Left ventricle myocardium inferior (tissue), 1 donor: ENCODE measurements at regions not wholly inside any gene's neighbourhood (a gene's known extent, or its start where the extent isn't known, plus 50 kb on each side); places are given as distances from the start of the nearest gene placed in this dataset.

Source experiments
- DNase-seq: peaks from one replicate; pipeline ENCODE4 v3.0.0-alpha.2; 2020
- H3K27ac ChIP-seq: fragments of 200-600 bp; replicated peaks from 2 replicates; pipeline ENCODE4 v1.8.0; 2021
- H3K27me3 ChIP-seq: fragments of 200-600 bp; 2 replicates; pipeline ENCODE4 v1.8.0; 2021; ENCODE audit warnings: low read depth
- H3K36me3 ChIP-seq: fragments of 200-600 bp; 2 replicates; pipeline ENCODE4 v1.8.0; 2021
- H3K4me1 ChIP-seq: fragments of 200-600 bp; 2 replicates; pipeline ENCODE4 v1.8.0; 2021
- H3K4me3 ChIP-seq: fragments of 200-600 bp; 2 replicates; pipeline ENCODE4 v1.8.0; 2021; ENCODE audit warnings: mild to moderate bottlenecking, moderate library complexity
- H3K9me3 ChIP-seq: fragments of 200-600 bp; replicated peaks from 2 replicates; pipeline ENCODE4 v1.8.0; 2021
- intact Hi-C: fragments of 100-400 bp; cut with micrococcal nuclease; formaldehyde crosslinking; loops from one replicate; pipeline ENCODE4 v1.11.0; 2022
- TF ChIP-seq, protein P1 (sequence below): fragments of 200-600 bp; IDR thresholded peaks from 2 replicates; pipeline ENCODE4 v1.8.0; 2021; ENCODE audit warnings: antibody characterized with exemption, mild to moderate bottlenecking, borderline replicate concordance
- donor health status: DM: no; HTN: yes; CAD: no; lungs with severe emphysema.

- intact Hi-C loops: no loop called here
- no peaks in the 10 kb centered on the region for H3K4me1 ChIP-seq
Observed at GRCh38 chr12:74957231-74957630, 252.4 kb downstream of the KCNC2 start.

DNA sequence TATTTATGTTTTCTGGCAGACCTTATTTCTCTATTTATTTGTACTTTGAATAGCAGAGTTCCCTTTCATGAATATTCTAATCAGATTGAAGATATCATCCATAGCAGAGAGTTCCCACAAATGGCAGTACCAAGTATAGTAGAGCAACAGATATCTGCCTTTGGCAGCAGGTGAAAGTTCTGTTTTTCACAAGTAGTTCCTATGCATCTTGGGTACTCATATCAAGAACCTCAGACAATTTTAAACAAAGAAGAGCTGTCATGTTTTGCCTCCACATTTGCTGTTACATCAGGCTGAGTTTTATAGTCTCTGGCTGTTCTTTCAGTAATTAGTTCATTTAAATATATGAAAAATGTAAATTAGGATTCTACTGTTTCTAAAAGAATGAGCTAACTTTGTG is 252.0 kb downstream of the KCNC2 start:
- no peaks in the 10 kb centered on the region for H3K4me1 ChIP-seq
- H3K27ac ChIP-seq: no peak overlapping the region
- no peaks in the 10 kb centered on the region for H3K36me3 ChIP-seq
- no peaks in the 10 kb centered on the region for H3K27me3 ChIP-seq
- peaks cover 41% of the 10 kb centered on the region for H3K9me3 ChIP-seq
- no peak overlapping the region for H3K4me3 ChIP-seq
- TF ChIP-seq, protein P1, sequence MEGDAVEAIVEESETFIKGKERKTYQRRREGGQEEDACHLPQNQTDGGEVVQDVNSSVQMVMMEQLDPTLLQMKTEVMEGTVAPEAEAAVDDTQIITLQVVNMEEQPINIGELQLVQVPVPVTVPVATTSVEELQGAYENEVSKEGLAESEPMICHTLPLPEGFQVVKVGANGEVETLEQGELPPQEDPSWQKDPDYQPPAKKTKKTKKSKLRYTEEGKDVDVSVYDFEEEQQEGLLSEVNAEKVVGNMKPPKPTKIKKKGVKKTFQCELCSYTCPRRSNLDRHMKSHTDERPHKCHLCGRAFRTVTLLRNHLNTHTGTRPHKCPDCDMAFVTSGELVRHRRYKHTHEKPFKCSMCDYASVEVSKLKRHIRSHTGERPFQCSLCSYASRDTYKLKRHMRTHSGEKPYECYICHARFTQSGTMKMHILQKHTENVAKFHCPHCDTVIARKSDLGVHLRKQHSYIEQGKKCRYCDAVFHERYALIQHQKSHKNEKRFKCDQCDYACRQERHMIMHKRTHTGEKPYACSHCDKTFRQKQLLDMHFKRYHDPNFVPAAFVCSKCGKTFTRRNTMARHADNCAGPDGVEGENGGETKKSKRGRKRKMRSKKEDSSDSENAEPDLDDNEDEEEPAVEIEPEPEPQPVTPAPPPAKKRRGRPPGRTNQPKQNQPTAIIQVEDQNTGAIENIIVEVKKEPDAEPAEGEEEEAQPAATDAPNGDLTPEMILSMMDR: no peak
- intact Hi-C loops: no loop called here
- DNase-seq: no peak

More at GRCh38 chr12:74957231-74957630, 252.4 kb downstream of the KCNC2 start:
- H3K36me3 ChIP-seq: no peaks in the 10 kb centered on the region
- peaks cover 45% of the 10 kb centered on the region for H3K9me3 ChIP-seq
- no peaks in the 10 kb centered on the region for H3K27me3 ChIP-seq
- no peak for DNase-seq
- no peak overlapping the region for H3K4me3 ChIP-seq
- no peak overlapping the region for H3K27ac ChIP-seq
- TF ChIP-seq, protein P1: no peak

DNA sequence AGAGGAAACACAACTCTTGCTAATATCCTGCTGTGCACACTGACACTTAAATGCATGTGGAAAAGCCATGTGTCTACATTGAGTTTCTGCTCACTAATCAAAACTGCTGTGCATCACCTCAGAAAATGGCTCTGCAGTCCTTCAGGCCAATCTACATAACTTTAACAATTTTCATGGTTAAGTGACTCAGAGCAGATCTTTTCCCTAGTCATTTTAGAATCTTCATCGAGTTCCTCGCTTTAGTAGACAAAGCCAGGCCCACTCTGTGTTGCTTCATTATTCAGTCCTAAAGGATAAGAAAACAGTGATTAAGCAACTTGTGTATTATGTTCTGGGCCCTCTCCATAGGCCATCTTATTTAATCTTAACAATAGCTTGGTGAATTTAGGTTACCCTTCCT is 250.0 kb downstream of the KCNC2 start:
- H3K27ac ChIP-seq: no peak overlapping the region
- H3K4me3 ChIP-seq: no peak overlapping the region
- H3K36me3 ChIP-seq: no peaks in the 10 kb centered on the region
- H3K9me3 ChIP-seq: peaks cover 31% of the 10 kb centered on the region
- no peaks in the 10 kb centered on the region for H3K4me1 ChIP-seq
- TF ChIP-seq, protein P1: no peak
- H3K27me3 ChIP-seq: no peaks in the 10 kb centered on the region
- no peak for DNase-seq
- intact Hi-C loops: no loop called here

DNA sequence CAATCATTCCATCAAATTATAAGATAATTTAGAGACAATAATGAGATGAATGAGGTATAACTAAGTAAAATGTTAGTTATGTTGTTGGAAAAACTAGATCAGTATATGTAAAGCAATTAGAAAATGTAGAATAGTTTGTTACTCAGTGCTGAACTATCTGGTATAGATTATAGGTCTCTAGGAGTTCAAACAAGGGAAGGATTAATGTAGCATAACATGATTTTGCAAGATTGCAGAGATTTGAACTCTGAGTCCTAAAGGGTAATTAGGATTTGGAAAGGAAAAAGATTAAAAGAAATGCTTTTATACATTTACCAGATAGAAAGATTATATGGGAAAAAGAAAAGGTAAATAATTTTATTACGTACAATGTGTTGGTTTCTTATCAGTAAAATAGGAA is 246.3 kb downstream of the KCNC2 start:
- Histone ChIP-seq H3K4me3 (no peak overlapping the region), H3K27ac (no peak overlapping the region), H3K4me1 (no peaks in the 10 kb centered on the region), H3K9me3 (peaks cover 2% of the 10 kb centered on the region), H3K36me3 (no peaks in the 10 kb centered on the region), H3K27me3 (no peaks in the 10 kb centered on the region)
- intact Hi-C loops: no loop called here
- DNase-seq: no peak
- TF ChIP-seq, protein P1: no peak

GRCh38 chr12:74963867-74964331 is 245.7 kb downstream of the KCNC2 start:
- Histone ChIP-seq H3K9me3 (peaks cover 2% of the 10 kb centered on the region), H3K4me3 (no peak overlapping the region), H3K4me1 (no peaks in the 10 kb centered on the region), H3K36me3 (no peaks in the 10 kb centered on the region), H3K27ac (no peak overlapping the region), H3K27me3 (no peaks in the 10 kb centered on the region)
- TF ChIP-seq, protein P1: no peak
- intact Hi-C loops: no loop called here
- no peak for DNase-seq

- DNase-seq: no peak
- peaks cover 2% of the 10 kb centered on the region for H3K9me3 ChIP-seq
- no peaks in the 10 kb centered on the region for H3K27me3 ChIP-seq
- H3K4me1 ChIP-seq: no peaks in the 10 kb centered on the region
- no peak overlapping the region for H3K27ac ChIP-seq
- intact Hi-C loops: no loop called here
- no peak overlapping the region for H3K4me3 ChIP-seq
- no peaks in the 10 kb centered on the region for H3K36me3 ChIP-seq
- TF ChIP-seq, protein P1: no peak
Observed at GRCh38 chr12:74964390-74964789, 245.2 kb downstream of the KCNC2 start.
